H1 (cell line): ENCODE measurements at regions not wholly inside any gene's neighbourhood (a gene's known extent, or its start where the extent isn't known, plus 50 kb on each side); places are given as distances from the start of the nearest gene placed in this dataset.

Experiments
- CHD2 ChIP-seq: IDR thresholded peaks from 2 replicates; pipeline ENCODE4 v1.6.1; 2012; ENCODE audit warnings: low read length, improper control_type of control experiment
- CTCF ChIP-seq, 3 experiments: IDR thresholded peaks; 1 replicate in 2 of 3; 2 replicates in 1 of 3; pipeline versions ENCODE4 v1.5.1 to v1.6.1; 2011; ENCODE audit warnings: low read length in 3 of 3, mild to moderate bottlenecking in 3 of 3, inconsistent platforms in 2 of 3, low read depth in 1 of 3, moderate library complexity in 1 of 3; ENCODE audit not compliant: insufficient read depth in 1 of 3; ENCODE audit errors: control extremely low read depth in 1 of 3
- EZH2 ChIP-seq: fragments of 200-600 bp; sonication (generic); IDR thresholded peaks from 2 replicates; pipeline ENCODE4 v1.7.1; 2012; ENCODE audit warnings: low read depth, mild to moderate bottlenecking, moderate library complexity, low read length, inconsistent platforms; ENCODE audit not compliant: severe bottlenecking
- KDM1A ChIP-seq: fragments of 200-600, 300-600 bp; sonication (generic); IDR thresholded peaks from 2 replicates; pipeline ENCODE4 v1.7.1; 2016; ENCODE audit warnings: mild to moderate bottlenecking, low read length, borderline replicate concordance
- RAD21 ChIP-seq, 2 experiments: IDR thresholded peaks in 1 of 2; conservative IDR thresholded peaks in 1 of 2; 2 replicates each; pipeline ENCODE4 v1.6.1; 2011; ENCODE audit warnings: low read depth in 2 of 2, low read length in 2 of 2, improper control_type of control experiment in 1 of 2, inconsistent platforms in 1 of 2, mild to moderate bottlenecking in 1 of 2, moderate library complexity in 1 of 2
- SUZ12 ChIP-seq: fragments of 200-600 bp; sonication (generic); IDR thresholded peaks from 2 replicates; pipeline ENCODE4 v1.6.1; 2012; ENCODE audit warnings: mild to moderate bottlenecking, inconsistent platforms, low read length, moderate library complexity, mixed read lengths
- YY1 ChIP-seq: IDR thresholded peaks from 2 replicates; pipeline ENCODE4 v1.6.1; 2011; ENCODE audit warnings: low read depth, mild to moderate bottlenecking, low read length

- no peak for TF ChIP-seq CTCF (IDR thresholded peaks at IDR 0.05; ENCODE audit: control extremely low read depth in 1 of 3, insufficient read depth in 1 of 3, low read depth in 1 of 3, low read length in 3 of 3)
- no peak for TF ChIP-seq KDM1A
- no peak for TF ChIP-seq RAD21 (IDR thresholded peaks at IDR 0.05 in 1 of 2, conservative IDR thresholded peaks at IDR 0.05 in 1 of 2; ENCODE audit: low read depth in 2 of 2, low read length in 2 of 2)
- TF ChIP-seq YY1 = no peak
- no peak for TF ChIP-seq CHD2
- no peak for TF ChIP-seq EZH2
- no peak for TF ChIP-seq SUZ12
Observed at GRCh38 chr2:43035922-43036321, 190.5 kb downstream of the ZFP36L2 start.
